H54 (cell line): ENCODE measurements at regions not wholly inside any gene's neighbourhood (a gene's known extent, or its start where the extent isn't known, plus 50 kb on each side); places are given as distances from the start of the nearest gene placed in this dataset.

Experiments used
- DNase-seq: peaks from one replicate; pipeline ENCODE4 v3.0.0; 2011; ENCODE audit warnings: low spot score, mixed read lengths; ENCODE audit not compliant: insufficient read length
- FAIRE-seq: peaks from 3 replicates; lab custom pipeline; 2011; peaks lifted over from hg19 to GRCh38; lab: Jason Lieb, UNC
- POLR2A ChIP-seq: IDR thresholded peaks from 2 replicates; pipeline ENCODE4 v1.6.1; 2011; ENCODE audit warnings: low read depth, mild to moderate bottlenecking, low read length

GRCh38 chr3:127375151-127375930 is 87.5 kb upstream of the PRR20G start:
- FAIRE-seq, result no peak
- DNase-seq, result no peak
- TF ChIP-seq POLR2A, result no peak

DNA sequence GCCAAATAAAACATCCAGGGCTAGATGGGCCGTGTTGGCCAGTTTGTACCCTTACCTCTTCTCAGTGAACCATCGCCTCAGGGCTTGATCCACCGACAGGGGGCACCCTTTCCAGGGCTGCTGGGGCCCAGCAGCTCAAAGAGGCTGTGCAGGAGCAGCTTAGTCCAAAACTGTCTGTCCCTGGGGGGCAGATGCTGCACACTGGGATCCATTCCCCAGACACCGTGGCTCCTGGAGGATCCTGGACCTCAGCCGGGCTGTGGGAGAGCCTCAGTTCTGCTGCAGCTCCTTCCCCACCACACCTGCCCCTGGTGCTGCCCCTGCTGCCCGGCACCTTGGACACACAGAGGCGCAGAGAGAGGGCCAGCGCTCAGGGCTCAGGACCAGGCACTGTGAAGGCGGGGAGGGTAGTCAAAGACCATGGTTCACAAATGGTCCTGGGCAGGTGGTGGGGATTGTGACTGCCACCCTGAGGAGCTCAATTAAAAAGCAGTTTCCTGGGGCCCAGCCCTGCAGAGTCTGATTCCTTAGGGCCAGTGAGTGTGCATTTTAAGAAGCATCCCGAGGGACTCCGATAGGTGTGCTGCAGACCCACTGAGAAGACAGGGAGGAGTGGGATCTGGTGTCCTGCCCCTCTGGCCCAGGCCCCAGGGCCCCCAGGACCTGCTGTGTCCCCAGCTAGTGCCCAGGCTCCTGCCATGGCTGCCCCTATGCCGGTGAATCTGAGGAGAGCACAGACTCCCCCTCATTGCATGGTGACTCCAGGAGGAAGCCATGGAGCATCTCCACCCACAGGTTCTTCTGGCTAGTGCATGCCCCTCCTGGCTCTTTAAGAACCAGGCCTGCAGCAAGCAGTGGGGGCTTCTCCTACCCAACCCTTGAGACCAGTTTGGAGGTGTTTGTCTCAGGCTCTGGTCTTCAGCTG is 86.5 kb upstream of the PRR20G start:
- TF ChIP-seq POLR2A, result no peak
- FAIRE-seq (no peak), DNase-seq (no peak)

DNA sequence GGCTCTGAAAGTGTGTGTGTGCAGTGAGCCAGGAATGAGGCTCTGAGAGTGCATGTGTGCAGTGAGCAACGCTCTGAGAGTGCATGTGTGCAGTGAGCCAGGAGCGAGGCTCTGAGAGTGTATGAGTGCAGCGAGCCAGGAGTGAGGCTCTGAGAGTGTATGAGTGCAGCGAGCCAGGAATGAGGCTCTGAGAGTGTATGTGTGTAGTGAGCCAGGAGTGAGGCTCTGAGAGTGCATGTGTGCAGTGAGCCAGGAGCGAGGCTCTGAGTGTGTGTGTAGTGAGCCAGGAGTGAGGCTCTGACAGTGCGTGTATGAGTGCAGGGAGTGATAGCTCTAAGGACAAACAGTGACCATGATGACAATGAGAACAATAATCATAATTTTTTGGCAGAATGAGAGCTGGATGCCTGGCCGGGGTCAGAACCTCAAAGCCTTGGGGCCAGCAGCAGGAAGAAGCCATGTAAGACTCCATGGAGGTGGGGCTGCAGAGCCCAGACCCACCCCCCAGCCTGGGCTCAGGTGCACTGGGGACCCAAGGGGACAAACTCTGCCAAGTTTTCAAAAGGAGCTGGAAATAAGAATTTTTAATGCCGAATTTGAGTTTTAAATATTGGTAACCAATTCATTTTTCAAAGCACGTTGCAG is 85.7 kb upstream of the PRR20G start:
- no peak for TF ChIP-seq POLR2A
- FAIRE-seq (no peak), DNase-seq (no peak)

- DNase-seq (no peak), FAIRE-seq (no peak)
- TF ChIP-seq POLR2A, result no peak
Observed at GRCh38 chr3:127371846-127372245, 84.0 kb upstream of the PRR20G start.

DNA sequence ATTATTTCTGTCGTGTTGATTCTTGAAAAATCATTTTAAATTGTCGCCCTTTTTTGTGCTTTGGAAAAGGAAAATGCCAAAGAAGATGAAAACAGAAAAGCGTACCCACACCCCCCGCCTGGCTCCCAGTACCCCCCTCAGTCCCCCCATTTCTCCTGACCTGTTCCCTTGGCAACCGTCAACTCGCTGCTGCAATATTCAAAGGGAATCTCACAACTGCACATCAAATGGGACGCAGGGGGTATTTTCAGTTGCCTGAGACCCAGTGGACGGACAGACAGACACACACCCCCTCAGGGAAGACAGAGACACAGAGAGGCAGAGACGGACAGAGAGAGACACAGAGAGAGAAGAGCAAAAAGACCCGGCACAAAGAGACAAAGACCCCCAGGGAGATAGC is 83.5 kb upstream of the PRR20G start:
- no peak for FAIRE-seq
- TF ChIP-seq POLR2A, result no peak
- no peak for DNase-seq

- no peak for TF ChIP-seq POLR2A
- DNase-seq (no peak), FAIRE-seq (no peak)
Observed at GRCh38 chr3:127370906-127371305, 83.1 kb upstream of the PRR20G start.

- no peak for FAIRE-seq
- TF ChIP-seq POLR2A, result no peak
- no peak for DNase-seq
Observed at GRCh38 chr3:127369356-127369935, 81.6 kb upstream of the PRR20G start.

DNA sequence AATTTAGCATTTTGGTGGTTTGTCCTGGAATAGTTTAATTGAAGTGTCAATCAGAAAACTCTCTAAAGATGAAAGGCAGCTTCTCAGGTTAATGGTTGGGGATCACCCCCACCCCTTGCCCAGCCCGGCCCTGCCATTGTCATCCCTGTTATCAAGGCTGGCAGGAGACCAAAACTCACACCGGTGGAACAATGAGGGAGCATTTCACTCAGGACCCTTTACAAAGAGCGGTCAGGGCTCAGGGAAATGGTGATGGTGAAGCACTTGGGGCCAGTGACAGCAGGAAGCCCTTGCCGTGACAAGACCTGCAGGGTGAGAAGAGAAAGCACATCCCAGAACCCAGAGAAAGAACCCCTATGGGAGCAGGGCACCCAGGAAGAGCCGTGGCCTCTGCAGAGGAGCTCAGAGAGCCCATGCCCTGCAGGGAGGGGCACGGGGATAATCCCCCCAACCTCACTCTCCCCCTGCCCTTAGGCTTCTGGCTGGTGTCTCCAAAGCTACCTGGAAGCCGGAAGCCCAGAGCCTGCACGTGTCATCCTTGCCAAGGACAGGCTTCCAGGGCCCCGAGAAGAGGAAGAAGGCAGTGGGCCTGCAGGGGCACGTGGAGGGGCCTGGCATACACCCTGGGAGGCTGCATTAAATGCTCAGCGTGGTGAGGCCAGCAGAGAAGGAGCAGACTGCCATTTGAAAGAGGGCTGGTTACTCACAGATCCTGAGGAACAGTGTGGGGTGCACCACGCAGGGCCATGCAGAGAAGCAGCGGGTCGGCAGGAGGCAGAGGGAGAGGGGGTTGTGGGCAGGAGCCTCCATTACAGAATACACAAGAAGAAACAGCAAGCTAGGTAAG is 80.6 kb upstream of the PRR20G start:
- DNase-seq (no peak), FAIRE-seq (no peak)
- TF ChIP-seq POLR2A, result no peak

- FAIRE-seq (no peak), DNase-seq (no peak)
- TF ChIP-seq POLR2A, result no peak
Observed at GRCh38 chr3:127367593-127367992, 79.7 kb upstream of the PRR20G start.

GRCh38 chr3:127366383-127366782 is 78.5 kb upstream of the PRR20G start:
- TF ChIP-seq POLR2A, result no peak
- FAIRE-seq (no peak), DNase-seq (no peak)

GRCh38 chr3:127365163-127365798 is 77.4 kb upstream of the PRR20G start:
- FAIRE-seq (no peak), DNase-seq (no peak)
- no peak for TF ChIP-seq POLR2A

GRCh38 chr3:127363891-127364290 is 76.0 kb upstream of the PRR20G start:
- FAIRE-seq, result no peak
- DNase-seq, result no peak
- TF ChIP-seq POLR2A, result no peak
